Neural progenitor cell (in vitro differentiated cells): ENCODE measurements at regions not wholly inside any gene's neighbourhood (a gene's known extent, or its start where the extent isn't known, plus 50 kb on each side); places are given as distances from the start of the nearest gene placed in this dataset.

ENCODE experiments used
- CTCF ChIP-seq: fragments of 200-600 bp; sonication (generic); IDR thresholded peaks from 2 replicates; pipeline ENCODE4 v1.5.1; 2017; ENCODE audit warnings: antibody characterized with exemption, mild to moderate bottlenecking
- EZH2 ChIP-seq: fragments of 200-600 bp; sonication (generic); IDR thresholded peaks from 2 replicates; pipeline ENCODE4 v1.6.1; 2017; ENCODE audit warnings: antibody characterized with exemption, mild to moderate bottlenecking, moderate library complexity
- EZH2phosphoT487 ChIP-seq: fragments of 200-600 bp; sonication (generic); IDR thresholded peaks from 2 replicates; pipeline ENCODE4 v1.6.1; 2017; ENCODE audit warnings: antibody characterized with exemption

DNA sequence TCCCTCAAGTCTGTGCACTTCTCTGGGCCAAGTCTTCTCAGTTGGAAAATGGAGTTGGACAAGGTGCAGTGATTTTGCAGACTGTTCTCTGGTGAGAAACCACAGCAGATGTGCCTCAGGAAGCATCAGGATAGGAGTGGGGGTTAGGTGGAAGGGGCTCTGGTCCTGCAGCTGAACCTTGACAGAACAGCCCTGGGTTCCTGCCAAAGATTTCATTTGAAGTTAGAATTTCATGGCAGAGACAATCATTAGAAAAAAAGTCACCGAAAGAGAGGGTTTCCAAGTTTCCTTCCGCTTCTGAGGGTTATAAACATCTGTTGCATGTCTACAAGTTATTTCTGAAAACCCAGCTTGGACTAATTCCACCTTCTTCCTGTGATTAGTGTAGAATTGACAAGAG lies 80.4 kb upstream of the IRX3 start:
- TF ChIP-seq CTCF = no peak
- TF ChIP-seq EZH2 = no peak
- no peak for TF ChIP-seq EZH2phosphoT487
